Urinary bladder (tissue), 3 donors: ENCODE measurements at regions not wholly inside any gene's neighbourhood (a gene's known extent, or its start where the extent isn't known, plus 50 kb on each side); places are given as distances from the start of the nearest gene placed in this dataset.

ENCODE experiments used
- DNase-seq: peaks from one replicate; pipeline ENCODE4 v3.0.0-alpha.2; 2015; ENCODE audit errors: extremely low spot score
- H3K27ac ChIP-seq: one replicate; pipeline ENCODE4 v1.5.1; 2013; ENCODE audit warnings: low read depth, mild to moderate bottlenecking, moderate library complexity
- H3K36me3 ChIP-seq: one replicate; pipeline ENCODE4 v1.6.1; 2013; ENCODE audit warnings: mild to moderate bottlenecking, moderate library complexity; ENCODE audit not compliant: insufficient read depth
- H3K4me1 ChIP-seq: one replicate; pipeline ENCODE4 v1.6.1; 2013; ENCODE audit warnings: mild to moderate bottlenecking, moderate library complexity; ENCODE audit not compliant: insufficient read depth
- H3K4me3 ChIP-seq: one replicate; pipeline ENCODE4 v1.5.1; 2013; ENCODE audit warnings: low read depth, low read length
- WGBS: extraction: QIAGEN DNeasy Blood & Tissue Kit; methylation state at CpG from one replicate; pipeline ENCODE4 v1.1.7; 2013; 5-methylcytosine and 5-hydroxymethylcytosine counted together
- donor health status: healthy with polysubstance abuse.
- donor health status: healthy.

DNA sequence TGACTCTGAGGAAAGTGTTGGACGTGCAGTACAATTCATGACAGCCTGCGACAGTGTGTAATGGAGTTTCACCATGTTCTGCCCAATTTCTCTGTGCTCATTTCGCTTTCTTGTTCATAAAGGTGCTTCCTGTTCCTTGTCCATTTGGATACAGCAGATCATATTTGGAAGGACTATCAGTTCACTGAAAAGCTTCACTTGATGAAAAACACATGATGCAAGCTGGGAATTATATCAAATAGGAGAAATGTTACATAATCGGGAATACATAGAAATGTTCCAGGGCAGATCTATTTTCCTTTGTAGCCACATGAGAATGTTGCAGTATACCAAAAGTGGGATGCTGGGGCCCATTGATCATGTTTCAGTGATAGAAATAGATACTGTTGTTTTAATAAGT, 266.3 kb upstream of the SLC14A2 start:
- no peak for DNase-seq
- Histone ChIP-seq H3K4me1 (no peaks in the 10 kb centered on the region), H3K36me3 (no peaks in the 10 kb centered on the region), H3K27ac (no peak overlapping the region), H3K4me3 (no peak overlapping the region)
- WGBS, result 78% methylated on average over 4 of the region's 4 CpGs

DNA sequence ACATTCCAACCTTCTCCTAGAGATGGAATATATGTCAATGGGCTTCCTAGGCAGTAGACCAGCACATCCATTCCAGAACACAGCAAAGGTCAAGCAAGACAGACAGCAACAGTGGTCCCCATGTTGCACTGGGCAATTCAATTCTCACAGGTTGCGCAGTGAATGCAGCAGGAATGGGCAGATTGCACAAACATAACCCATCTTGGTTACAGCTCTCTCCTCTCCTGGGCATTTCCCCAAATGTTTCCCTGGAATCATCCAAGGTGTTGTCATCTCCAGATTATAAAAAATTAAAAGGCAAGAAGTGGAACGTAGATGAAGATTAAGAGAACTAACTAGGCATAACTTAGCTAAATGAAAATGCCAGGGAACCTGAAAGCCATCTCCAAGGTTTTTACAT, 265.8 kb upstream of the SLC14A2 start:
- Histone ChIP-seq H3K4me3 (no peak overlapping the region), H3K36me3 (no peaks in the 10 kb centered on the region), H3K4me1 (no peaks in the 10 kb centered on the region), H3K27ac (no peak overlapping the region)
- WGBS, result 81% methylated on average over 2 of the region's 2 CpGs
- no peak for DNase-seq

DNA sequence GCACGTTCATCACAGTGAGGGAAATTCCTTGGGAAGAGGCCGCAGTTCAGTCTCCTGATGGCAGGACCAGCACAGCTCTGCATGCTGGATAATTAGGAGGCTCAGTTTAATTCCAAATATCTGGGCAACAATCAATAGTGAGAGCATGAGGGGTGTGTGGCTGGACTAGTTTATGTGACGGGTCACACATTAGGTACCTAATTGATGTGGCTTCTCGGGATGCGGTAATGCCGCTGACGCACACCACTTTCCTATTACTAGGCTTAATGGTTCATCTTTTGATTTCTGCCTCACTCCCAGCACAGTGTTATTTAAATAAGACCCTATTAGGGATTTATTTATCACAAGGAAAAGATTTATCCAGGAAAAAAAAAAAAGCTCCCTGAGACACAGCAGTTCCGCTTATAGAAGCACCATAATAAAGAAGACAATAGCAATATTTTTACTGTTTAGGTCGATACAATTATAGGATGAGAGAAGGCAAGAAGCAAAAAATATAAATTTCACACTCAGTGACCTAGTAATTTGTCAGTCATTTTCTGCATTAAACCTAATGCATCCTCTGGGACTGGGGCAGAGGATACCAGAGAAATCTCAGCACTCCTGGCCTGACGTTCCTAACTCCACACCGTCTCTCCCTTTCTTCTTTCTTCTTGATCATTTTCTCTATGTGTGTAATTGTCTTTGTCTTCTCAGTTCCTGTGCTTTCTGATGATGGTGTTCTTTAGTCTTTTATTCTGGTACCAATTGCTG, 264.7 kb upstream of the SLC14A2 start:
- Histone ChIP-seq H3K36me3 (no peaks in the 10 kb centered on the region), H3K27ac (no peak overlapping the region), H3K4me1 (no peaks in the 10 kb centered on the region), H3K4me3 (no peak overlapping the region)
- no peak for DNase-seq
- WGBS, result 93% methylated on average over 11 of the region's 11 CpGs

GRCh38 chr18:45352874-45353273, 262.4 kb upstream of the SLC14A2 start:
- H3K4me1 ChIP-seq, result no peaks in the 10 kb centered on the region
- 92% methylated on average over 5 of the region's 5 CpGs for WGBS
- H3K27ac ChIP-seq, result no peak overlapping the region
- H3K4me3 ChIP-seq, result no peak overlapping the region
- DNase-seq, result no peak
- H3K36me3 ChIP-seq, result no peaks in the 10 kb centered on the region

DNA sequence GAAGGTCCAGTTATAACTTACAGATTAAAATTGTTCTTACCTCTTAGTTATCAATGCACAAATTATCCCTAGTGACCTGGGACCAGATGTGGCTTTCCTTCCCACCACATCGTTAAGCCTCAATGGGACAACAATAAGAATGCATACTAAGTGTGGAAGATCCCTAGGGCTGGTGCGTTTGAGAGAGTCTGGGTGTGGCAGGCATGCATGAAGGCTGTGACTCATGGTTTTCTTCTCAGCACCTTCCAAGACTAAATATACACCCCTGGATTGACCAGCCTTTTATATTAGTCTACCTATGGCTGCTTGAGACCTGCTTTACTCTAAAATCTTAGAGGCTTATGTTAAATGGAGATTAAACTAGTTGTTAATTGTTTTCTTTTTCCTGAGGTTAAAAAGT, 261.7 kb upstream of the SLC14A2 start:
- WGBS, result 58% methylated on average over 2 of the region's 2 CpGs
- no peak overlapping the region for H3K4me3 ChIP-seq

DNA sequence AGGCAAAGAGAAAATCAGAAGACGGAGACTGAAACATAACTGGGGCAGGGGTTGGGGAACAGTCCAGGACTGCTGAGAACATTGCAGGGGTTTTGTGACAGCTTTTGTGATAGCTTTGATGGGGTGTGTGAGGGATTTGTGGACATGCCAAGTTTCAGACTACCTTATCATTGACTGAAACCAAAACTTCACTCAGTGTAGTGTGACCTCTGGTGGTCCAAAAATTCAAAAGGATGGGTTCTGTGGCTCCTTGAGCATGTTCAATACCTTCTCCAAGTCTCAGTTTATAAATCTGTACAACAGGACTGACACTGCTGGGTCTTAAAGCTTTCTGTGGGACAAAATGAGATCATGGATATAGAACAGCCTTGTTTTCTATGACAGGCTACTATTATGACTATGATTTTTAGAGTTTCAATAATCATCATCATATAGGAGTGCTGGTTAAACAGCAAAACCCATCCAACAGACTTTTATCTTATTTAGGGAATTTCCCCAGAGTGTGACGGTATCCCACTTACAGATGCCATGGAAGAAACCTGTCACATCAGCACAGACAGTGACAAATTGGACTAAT, 259.2 kb upstream of the SLC14A2 start:
- DNase-seq, result no peak
- H3K36me3 ChIP-seq, result no peaks in the 10 kb centered on the region
- WGBS, result 93% methylated on average over 2 of the region's 2 CpGs
- H3K4me3 ChIP-seq, result no peak overlapping the region
- no peak overlapping the region for H3K27ac ChIP-seq
- no peaks in the 10 kb centered on the region for H3K4me1 ChIP-seq

More for the DNA sequence above, 261.7 kb upstream of the SLC14A2 start:
- H3K4me1 ChIP-seq, result no peaks in the 10 kb centered on the region
- no peak for DNase-seq
- H3K36me3 ChIP-seq, result no peaks in the 10 kb centered on the region
- H3K27ac ChIP-seq, result no peak overlapping the region

DNA sequence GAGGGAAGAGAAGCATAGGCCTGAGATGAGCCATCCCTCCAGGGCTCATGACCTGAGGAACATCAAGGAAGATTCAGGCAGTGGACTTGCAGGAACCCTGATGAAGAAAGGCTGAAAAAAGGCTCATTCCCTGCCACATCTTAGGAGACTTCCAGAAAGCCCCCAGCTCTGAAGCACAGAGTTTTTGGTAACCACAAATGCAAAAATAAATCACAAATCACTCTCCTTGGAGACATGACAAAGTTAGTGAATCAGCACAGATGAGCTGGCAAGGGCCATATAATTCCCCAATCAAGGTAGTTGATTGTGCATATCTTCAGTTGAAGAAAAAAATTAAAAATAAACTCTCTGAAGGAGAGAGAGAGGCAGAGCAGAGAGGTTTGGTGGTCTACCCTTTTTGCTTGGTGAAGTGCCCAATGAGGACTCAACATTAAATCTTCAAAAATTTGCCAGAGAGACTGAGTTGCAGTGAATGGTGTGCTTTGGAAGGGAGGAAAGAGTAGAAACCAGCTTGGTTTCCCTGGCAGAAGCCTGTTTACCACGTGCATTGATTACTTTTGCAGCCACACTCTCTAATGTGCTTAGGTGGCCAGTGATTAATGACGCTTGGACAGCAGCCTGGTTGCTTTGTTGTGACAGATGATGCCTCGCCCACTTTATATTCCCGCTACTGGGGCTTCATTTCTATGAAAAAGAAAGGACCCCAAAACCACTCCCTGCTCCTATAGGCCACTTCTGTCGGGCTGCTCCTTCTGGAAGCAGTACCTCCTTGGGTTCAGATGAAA, 257.4 kb upstream of the SLC14A2 start:
- Histone ChIP-seq H3K36me3 (no peaks in the 10 kb centered on the region), H3K4me1 (no peaks in the 10 kb centered on the region), H3K4me3 (no peak overlapping the region), H3K27ac (no peak overlapping the region)
- DNase-seq, result no peak
- WGBS, result 87% methylated on average over 5 of the region's 5 CpGs

- WGBS, result 74% methylated on average over 7 of the region's 7 CpGs
- H3K27ac ChIP-seq, result no peak overlapping the region
- DNase-seq, result no peak
- H3K4me3 ChIP-seq, result no peak overlapping the region
- no peaks in the 10 kb centered on the region for H3K4me1 ChIP-seq
- no peaks in the 10 kb centered on the region for H3K36me3 ChIP-seq
Measured at GRCh38 chr18:45359275-45360009, 255.8 kb upstream of the SLC14A2 start.

DNA sequence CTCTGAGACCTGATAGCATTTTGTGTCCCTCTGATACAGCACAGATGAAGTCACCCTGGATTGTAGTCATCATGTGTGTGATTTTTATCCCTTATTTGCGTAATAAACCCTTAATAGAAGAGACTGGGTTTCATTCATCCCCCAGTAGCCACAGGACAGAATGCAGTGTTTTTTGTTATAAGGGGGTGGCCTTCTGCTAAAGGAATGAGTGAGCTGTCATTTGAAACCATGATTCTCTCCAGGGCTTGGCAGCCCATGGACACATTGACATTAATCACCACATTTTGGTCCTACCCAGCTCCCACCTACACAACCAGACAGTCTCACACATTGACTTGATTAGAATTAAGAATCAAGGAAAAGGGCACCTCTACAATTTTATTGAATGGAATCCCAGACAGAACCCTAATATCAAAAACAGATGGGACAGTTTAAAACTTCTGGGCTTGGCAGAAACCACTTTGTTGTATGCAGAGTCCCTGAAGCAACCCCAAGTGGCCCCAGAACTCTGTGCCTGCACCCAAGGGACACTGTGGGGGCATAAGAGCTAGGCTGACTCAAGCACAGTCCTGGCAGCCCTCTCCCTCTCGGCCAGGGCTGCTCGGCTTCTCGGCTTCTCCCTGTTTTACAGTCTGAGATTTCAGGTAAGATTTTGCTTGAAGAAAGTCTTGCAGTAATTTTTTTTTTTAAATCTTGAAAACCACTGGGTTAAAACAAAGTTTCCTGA, 254.0 kb upstream of the SLC14A2 start:
- H3K27ac ChIP-seq, result no peak overlapping the region

GRCh38 chr18:45363196-45363595, 252.1 kb upstream of the SLC14A2 start:
- H3K27ac ChIP-seq, result no peak overlapping the region
- WGBS, result 86% methylated on average over 4 of the region's 4 CpGs
- H3K4me1 ChIP-seq, result no peaks in the 10 kb centered on the region
- no peak for DNase-seq
- no peaks in the 10 kb centered on the region for H3K36me3 ChIP-seq
- no peak overlapping the region for H3K4me3 ChIP-seq

More for the DNA sequence above, 254.0 kb upstream of the SLC14A2 start:
- H3K4me3 ChIP-seq, result no peak overlapping the region
- no peaks in the 10 kb centered on the region for H3K4me1 ChIP-seq
- H3K36me3 ChIP-seq, result no peaks in the 10 kb centered on the region
- DNase-seq, result no peak
- WGBS, result 82% methylated on average over 4 of the region's 4 CpGs

DNA sequence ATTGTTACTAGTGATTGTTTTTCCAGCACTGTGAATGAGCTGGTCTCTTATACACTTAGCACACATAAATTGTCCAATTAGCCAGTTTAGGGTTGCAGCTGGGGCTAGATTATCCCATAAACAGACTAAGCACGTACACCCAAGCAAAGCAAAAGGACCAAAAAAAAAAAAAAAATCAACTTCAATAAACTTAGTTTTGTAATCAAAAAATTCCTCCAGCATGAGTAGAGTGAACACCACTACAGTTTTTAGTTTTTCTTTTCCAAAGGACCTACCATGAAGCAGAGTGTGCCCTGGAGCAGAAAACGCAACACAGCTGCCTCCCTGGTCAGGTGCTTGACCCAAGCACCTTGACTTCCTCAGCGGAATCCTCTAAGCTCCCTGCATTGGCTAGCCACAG, 249.4 kb upstream of the SLC14A2 start:
- DNase-seq, result no peak
- H3K4me1 ChIP-seq, result no peaks in the 10 kb centered on the region
- no peaks in the 10 kb centered on the region for H3K36me3 ChIP-seq
- no peak overlapping the region for H3K4me3 ChIP-seq
- WGBS, result 65% methylated on average over 3 of the region's 3 CpGs
- no peak overlapping the region for H3K27ac ChIP-seq

DNA sequence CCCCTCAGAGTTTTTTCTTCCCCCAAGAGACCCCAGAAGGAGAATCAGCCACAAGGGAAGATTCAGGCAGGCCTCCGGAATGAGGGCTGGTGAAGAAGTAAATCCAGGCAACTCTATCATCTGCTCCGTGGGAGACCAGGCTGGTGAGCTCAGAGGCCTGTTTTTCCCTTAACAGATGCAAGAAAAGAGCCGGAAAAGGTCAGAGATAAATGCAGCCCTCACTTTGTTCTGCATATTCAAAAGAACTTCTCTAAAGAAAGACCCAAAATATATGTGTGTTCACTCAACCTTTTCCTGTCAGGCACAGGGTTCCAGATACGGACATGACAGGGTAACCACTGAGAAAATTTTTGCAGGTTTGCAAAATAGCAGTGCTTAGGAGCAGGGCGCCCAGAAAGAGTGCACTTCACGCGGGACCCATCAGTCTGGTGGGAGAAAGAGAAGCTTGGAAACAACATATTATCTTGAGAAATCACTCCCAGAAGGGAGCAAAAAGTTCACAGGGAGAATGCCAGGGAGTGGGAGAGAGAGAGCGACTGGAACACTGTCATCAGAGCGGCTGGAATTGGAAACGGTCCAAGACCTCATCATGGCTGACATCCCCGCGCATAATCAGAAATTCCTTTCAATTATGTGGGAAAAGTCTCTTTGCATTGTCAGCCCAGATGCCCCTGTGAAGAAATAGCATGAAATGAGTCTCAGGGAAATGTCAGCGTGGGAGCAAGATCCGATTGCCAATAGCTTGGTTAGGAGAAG, 244.8 kb upstream of the SLC14A2 start:
- Histone ChIP-seq H3K4me3 (no peak overlapping the region), H3K4me1 (no peaks in the 10 kb centered on the region), H3K27ac (no peak overlapping the region), H3K36me3 (no peaks in the 10 kb centered on the region)
- WGBS, result 72% methylated on average over 14 of the region's 14 CpGs
- no peak for DNase-seq
